ENCODE measurements at regions not wholly inside any gene's neighbourhood (a gene's known extent, or its start where the extent isn't known, plus 50 kb on each side); places are given as distances from the start of the nearest gene placed in this dataset.

- no peak overlapping the region for H3K4me3 ChIP-seq (ENCODE audit: low read depth, low read length)
- H3K27me3 ChIP-seq: no peaks in the 10 kb centered on the region
- no peak for TF ChIP-seq CTCF (IDR thresholded peaks at IDR 0.05; ENCODE audit: low read depth, low read length)
- no peaks in the 10 kb centered on the region for H3K9me3 ChIP-seq
- DNase-seq: no peak
- peaks cover 8% of the 10 kb centered on the region for H3K4me1 ChIP-seq
- H3K36me3 ChIP-seq: no peaks in the 10 kb centered on the region
These were observed 59.6 kb downstream of the KCNF1 start for GRCh38 chr2:10971161-10971887.

- H3K4me3 ChIP-seq (ENCODE audit: low read depth, low read length): no peak overlapping the region
- no peaks in the 10 kb centered on the region for H3K27me3 ChIP-seq
These were observed 60.1 kb downstream of the KCNF1 start for GRCh38 chr2:10971888-10972260.

GRCh38 chr2:10972683-10973433, 61.1 kb downstream of the KCNF1 start:
- no peaks in the 10 kb centered on the region for H3K9me3 ChIP-seq
- DNase-seq: no peak
- no peak for TF ChIP-seq CTCF (IDR thresholded peaks at IDR 0.05; ENCODE audit: low read depth, low read length)
- H3K4me1 ChIP-seq: peaks cover 16% of the 10 kb centered on the region
- no peaks in the 10 kb centered on the region for H3K36me3 ChIP-seq
- H3K4me3 ChIP-seq (ENCODE audit: low read depth, low read length): no peak overlapping the region
- H3K27me3 ChIP-seq: no peaks in the 10 kb centered on the region

More at GRCh38 chr2:10971888-10972260, 60.1 kb downstream of the KCNF1 start:
- no peaks in the 10 kb centered on the region for H3K36me3 ChIP-seq
- DNase-seq: peak; percentile 51
- H3K4me1 ChIP-seq: peaks cover 9% of the 10 kb centered on the region
- no peaks in the 10 kb centered on the region for H3K9me3 ChIP-seq
- no peak for TF ChIP-seq CTCF (IDR thresholded peaks at IDR 0.05; ENCODE audit: low read depth, low read length)

GRCh38 chr2:10973766-10974165, 62.0 kb downstream of the KCNF1 start:
- no peaks in the 10 kb centered on the region for H3K9me3 ChIP-seq
- no peak for DNase-seq
- no peak overlapping the region for H3K4me3 ChIP-seq (ENCODE audit: low read depth, low read length)
- no peaks in the 10 kb centered on the region for H3K27me3 ChIP-seq
- no peaks in the 10 kb centered on the region for H3K36me3 ChIP-seq
- TF ChIP-seq CTCF (IDR thresholded peaks at IDR 0.05; ENCODE audit: low read depth, low read length): no peak
- H3K4me1 ChIP-seq: peaks cover 22% of the 10 kb centered on the region

GRCh38 chr2:10977003-10977402, 65.3 kb downstream of the KCNF1 start:
- no peaks in the 10 kb centered on the region for H3K27me3 ChIP-seq
- H3K36me3 ChIP-seq: no peaks in the 10 kb centered on the region
- H3K4me3 ChIP-seq (ENCODE audit: low read depth, low read length): peak overlapping the region; percentile 34
- peak; percentile 54 for DNase-seq
- H3K4me1 ChIP-seq: peaks cover 14% of the 10 kb centered on the region
- H3K9me3 ChIP-seq: no peaks in the 10 kb centered on the region
- TF ChIP-seq CTCF (IDR thresholded peaks at IDR 0.05; ENCODE audit: low read depth, low read length): no peak

- TF ChIP-seq CTCF (IDR thresholded peaks at IDR 0.05; ENCODE audit: low read depth, low read length): no peak
- Histone ChIP-seq H3K36me3 (no peaks in the 10 kb centered on the region), H3K9me3 (no peaks in the 10 kb centered on the region), H3K27me3 (no peaks in the 10 kb centered on the region), H3K4me3 (ENCODE audit: low read depth, low read length) (peak overlapping the region; percentile 34), H3K4me1 (peaks cover 14% of the 10 kb centered on the region)
- DNase-seq: peak; percentile 68
These were observed 65.9 kb downstream of the KCNF1 start for GRCh38 chr2:10977621-10978020.
